GM21737 (cell line): ENCODE measurements at regions not wholly inside any gene's neighbourhood (a gene's known extent, or its start where the extent isn't known, plus 50 kb on each side); places are given as distances from the start of the nearest gene placed in this dataset.

Source experiments
- ATAC-seq: cut with Tn5 transposase; IDR thresholded peaks from one replicate; pipeline ENCODE4 v1.9.1; 2021; ENCODE audit warnings: mild to moderate bottlenecking, moderate library complexity; ENCODE audit not compliant: unreplicated experiment

DNA sequence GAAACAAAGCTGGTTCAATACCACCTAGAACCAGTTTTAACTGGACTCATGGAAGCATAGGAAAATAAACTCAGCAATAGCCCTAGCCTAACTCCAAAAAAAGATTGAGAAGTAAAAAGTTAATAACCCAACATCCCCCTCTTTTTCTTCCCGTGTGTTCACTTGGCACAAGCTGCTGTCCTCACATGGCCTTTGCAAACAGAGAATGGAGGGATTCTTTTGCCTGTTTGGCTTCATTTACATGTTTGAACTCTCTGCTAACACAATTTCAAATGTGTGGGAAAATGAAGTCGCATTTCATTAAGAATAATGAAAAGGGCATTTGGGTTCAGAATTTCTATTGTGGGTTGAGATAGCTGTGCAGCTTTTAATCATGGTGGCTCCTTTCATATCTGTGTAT is 589.2 kb upstream of the LRRTM1 start:
- ATAC-seq = no peak

DNA sequence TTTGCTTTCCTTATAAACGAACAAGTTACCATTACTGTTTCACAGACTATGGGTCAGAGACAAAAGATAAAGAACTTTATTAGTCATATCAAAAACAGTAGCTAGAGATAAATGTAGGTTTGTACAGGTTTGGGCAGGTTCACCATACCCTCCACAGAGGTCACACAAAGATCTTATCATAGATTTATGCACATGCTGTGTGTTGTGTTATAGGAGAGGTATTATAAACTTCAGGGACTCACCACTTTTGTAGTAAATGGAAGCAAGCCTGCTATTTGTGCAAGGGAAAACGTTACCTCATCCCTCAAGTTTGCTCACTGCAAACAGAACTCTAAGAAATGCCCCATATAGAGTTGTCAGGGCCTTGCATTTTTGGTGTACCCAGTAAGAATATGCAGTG is 584.5 kb upstream of the LRRTM1 start:
- no peak for ATAC-seq

DNA sequence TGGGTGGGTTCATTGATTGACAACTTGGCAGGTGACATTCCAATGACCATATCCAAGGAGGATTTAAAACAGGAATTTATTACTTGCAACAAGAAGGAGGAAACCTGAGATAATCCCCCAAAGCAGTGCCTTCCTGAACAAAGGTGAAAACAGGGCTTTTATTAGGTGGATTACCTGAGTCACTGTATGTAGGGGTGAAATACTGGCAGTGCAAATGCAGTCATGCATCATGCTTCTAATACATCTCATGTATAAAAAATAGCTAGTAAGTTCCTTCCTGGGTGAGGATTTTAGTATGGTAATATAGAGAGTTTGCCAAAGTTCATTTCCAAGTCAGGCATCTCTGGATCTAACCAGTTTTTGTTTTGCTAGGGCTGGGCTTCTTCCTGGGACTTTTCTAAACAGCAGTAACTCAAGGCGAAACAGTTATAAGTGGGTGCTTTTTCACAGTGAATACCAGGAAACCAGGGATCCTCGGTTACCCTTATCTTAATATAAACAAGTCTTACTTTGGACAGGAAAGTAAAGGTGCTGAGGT is 583.4 kb upstream of the LRRTM1 start:
- no peak for ATAC-seq

DNA sequence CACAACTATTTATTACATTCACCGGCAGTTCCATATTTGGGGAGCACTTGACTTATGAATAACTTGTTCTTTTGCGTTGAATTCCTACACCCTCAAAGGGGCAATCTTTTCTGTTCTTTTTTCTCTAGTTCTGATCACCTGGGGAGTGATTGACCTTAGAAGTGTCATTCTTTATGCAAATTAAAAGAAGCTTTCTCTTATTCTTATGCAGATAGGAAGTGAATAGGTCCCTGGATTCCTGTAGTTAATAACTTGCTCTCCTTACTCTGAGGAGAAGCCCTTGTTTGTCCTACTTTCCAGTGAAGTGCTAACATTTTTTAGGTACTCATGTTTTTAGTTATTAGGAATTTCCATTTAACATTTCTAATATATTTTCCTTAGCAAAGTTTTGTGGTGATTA is 569.8 kb upstream of the LRRTM1 start:
- ATAC-seq = no peak

DNA sequence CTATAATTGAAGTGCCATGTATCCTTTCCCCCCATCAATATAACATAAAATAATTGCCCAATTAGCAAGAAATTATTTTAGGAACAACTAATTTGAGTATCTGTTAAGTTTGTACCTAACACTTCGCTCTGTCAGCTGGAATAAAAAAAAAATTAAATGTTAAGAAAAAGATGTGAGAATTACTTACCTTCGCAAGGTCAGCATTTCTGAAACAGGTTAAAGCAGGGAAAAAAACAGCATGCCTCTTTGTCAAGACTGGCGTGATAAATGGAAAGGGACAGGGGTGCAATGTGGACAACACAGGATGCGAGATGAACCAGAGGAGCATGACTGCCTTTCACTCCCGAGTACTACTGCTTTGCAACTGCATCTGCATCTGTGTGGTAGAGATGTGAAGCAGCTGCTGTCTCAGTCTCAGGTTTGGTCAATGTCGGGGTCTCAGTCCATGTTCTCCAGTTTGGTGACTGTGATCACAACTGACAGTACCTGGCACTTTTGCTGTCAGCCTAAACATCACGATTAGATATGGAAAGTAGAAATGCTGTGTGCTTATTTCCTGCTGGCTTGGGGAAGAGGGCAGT is 565.4 kb upstream of the LRRTM1 start:
- ATAC-seq = no peak

DNA sequence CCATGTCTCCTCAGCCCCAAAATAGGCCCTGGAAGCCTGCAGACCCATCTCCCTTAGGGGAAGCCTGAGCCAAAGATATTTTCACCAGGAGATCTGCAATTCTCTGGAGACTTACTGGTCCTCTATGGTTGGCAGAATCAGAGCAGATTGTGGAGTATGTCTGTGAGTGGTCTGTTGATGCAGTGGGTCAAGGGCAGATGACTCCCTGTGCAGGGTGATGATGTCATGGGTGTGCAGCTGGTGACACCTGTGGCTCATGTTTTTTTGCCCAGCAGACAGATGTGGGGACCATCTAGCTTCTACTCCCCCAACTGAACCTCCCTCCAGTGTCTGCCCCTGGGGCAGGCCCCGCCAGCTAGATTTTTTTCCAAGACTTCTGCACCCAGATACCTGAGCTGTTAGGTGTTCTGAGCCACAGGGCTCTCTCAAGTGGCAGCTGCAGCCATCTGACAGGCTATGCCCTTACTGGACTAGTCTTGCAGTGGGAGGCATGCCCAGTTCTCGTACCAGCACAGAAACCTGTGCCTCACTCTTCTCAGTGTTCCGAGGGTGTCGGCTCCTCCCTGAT is 558.7 kb upstream of the LRRTM1 start:
- no peak for ATAC-seq

DNA sequence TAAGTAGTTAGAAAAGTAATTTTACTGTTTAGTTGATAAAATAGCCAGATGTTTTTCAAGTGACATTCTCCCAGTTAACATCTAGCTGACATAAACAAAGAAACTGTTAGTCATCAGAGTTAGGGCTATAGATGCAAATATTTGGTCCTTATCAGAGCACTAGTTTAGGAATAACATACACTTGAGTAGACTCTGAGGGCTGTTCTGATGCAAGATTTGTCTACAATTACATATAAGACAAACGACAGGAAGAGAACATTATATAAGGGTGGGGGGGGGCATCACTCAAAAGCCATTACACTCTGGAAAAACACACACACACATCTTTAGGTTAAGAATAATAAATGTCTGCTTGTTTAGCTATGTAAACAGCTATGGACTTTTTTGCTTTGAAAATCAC is 554.4 kb upstream of the LRRTM1 start:
- no peak for ATAC-seq

DNA sequence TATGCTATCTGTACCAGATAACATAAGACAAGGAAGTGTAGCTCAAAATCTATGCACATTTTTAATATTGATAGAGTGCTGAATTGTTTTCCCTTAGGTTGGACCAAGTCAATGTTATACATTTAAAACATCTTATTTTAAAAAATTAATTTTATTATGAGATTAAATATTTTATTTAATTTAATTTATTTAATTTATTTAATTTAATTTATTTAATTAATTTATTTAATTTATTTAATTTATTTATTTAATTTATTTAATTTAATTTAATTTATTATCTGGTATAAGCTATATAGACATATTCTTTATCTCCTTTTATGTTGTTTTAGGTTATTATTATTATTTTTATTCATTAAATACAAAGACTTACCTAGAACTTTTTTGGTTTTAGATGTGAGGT is 551.7 kb upstream of the LRRTM1 start:
- no peak for ATAC-seq

DNA sequence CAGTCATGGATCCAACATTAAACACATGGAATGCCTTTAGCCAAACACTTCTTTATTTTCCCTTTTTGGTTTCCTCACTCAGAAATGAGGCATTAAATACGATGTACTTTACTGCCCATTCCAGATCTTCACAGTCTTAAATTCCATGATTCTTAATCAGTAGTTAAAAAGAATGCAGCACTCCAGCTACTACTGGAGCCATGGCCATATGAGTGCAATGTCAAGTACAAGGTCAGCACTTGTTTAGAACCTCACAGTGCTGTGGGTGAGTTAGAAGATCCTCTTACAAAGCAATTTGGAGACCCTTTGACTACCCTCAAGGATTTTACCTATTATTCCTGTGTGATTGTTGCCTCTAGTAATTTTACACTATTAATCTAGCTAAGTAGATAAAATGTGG is 550.3 kb upstream of the LRRTM1 start:
- no peak for ATAC-seq

DNA sequence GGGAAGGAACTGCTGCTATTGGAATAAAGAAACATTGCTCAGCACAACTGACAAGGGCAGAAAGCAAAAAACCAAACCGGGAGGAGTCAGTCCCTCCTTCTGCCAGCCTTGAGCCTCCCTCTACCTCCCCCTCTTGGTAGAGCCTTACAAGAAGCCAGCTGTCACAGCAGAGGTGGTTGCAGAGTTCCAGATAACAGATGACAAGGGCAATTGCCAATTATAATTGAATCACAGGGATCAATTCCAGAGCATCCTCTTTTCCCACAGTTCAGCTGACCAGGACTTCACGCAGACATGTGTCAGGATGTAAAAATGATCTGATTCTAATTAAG is 548.2 kb upstream of the LRRTM1 start:
- ATAC-seq = no peak

DNA sequence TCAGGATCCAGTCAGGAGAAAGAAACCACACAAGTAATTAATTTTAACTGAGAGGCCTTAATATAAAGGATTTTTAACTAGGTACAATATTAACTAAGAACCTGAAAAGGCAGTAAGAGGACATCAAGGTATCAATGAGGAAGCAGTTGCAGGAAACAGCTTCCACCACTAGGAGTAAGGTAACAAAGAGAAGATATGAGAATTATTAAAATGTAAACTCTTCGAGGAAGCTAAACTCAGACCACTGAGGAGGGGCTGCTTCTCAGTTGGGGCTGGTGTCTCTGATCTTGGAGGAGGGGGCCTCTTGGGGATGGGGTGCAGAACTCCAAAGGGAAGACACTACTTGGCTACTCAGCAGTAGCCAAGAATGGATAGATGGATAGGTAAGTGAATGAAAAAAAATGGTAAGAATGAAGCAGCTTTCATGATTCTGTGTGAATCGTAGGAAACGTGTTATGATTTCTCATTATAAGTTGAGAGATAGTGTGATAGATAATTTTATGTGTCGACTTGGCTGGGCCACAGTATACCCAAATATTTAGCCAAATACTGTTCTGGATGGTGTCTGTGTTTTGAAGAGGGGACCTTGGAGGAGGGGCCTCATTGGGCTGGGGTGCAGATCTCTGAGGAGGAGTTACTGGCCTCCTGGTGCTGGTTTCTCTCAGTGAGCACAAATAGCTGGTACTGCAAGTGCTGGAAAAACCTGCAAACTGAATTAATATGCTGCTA is 547.7 kb upstream of the LRRTM1 start:
- ATAC-seq = no peak

DNA sequence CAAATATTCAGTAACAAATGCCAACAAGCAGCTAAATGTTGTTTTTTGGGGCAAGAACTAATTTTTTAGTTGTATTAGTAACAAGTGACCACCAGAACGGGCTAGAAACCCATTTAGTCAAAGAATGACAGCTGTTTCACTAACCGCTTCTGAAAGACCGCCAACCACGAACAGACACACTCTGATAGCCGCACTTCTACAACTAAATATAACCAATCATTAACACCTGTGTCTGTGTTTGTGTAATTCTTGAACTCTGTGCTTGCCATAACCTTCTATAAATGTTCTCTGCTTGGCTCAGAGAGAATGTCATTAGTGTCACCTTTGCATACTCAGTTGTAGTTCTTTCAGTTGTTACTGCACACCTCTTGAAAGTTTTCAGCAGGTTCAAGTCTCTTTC is 526.3 kb upstream of the LRRTM1 start:
- ATAC-seq = no peak

DNA sequence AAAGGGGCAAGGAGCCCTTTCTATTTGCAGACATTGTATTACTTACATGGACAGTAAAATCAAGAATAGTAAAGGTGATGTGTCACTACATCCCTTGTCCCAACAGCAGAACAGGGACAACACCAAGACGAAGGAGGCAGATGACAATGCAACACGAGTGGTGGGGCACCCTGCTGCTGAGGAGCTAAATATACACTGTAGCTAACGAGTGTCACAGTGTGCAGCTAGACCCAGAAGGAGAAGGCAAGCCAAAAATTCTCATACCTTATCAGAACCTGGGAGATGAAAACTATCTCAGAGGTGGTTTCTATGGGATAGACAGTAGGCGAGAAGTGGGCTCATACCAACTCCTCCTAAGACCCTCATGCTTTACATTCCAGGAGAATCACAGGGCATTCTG is 518.4 kb upstream of the LRRTM1 start:
- ATAC-seq = no peak

DNA sequence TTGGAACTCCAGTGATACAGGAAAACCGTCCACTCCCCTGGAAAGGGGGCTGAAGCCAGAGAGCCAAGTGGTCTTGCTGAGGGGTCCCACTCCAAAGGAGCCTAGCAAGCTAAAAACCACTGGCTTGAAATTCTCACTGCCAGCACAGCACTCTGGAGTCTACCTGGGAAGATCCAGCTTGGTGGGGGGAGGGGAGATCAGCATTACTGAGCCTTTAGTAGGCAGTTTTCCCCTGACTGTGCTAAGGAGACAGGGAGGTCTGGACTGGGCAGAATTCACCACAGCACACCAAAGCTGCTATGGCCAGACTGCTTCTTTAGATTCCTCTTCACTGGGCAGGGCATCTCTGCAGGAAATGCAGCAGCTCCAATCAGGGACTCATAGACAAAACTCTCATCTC is 510.7 kb upstream of the LRRTM1 start:
- ATAC-seq = no peak

DNA sequence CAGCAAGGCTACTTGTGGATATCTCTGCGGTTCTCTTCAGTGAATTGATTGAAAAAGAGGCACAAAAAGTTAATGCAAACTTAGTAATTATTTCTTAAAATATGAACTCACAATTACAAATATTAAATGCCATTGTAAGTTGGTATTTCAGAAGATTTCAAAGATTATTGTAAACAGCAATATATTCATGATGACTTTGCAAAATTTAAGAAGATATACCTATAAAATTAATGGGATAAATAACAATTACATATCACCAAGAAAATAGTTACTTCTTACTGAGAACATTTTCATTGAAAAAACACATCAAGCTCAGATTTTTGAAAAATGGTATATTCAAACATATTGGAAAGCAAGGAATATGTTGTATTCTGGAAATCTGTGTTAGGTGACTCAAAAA is 482.0 kb upstream of the LRRTM1 start:
- no peak for ATAC-seq

DNA sequence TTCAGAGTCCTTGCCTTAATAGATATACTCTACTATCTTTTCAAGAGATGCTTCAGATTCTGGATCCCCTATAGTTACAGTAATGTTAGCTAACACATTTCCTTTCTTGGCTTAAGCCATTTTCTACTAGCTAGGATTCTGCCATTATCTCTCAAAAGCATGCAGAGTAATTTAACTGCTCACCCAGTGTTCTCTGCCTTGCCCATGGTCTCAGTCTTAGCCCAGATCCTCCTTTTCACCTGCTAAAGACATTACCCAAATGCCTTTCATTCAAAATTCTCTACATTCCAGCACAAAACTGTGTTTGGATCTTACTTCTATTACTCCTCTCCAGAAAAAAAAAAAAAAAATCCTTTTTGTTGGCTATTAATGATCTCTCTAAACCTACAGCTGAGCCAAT is 474.2 kb upstream of the LRRTM1 start:
- ATAC-seq = no peak

DNA sequence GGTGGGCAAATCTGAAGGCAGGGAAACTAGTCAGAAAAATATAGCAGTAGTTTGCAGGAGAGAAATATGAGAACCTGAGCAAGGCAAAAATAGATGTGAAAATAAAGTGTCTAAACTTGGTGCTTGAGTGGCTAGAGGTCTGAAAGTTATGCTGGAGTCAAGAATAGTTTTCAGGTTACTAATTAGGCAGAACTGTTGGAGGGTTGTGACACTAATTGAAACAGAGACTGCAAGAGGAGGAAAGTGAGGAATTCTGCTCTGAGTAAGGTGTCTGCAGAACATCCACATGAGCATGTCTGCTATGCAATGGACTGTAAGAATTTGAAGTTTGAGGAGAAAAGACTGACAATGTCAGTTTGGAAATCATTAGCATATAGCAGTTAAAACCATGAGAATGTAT is 444.0 kb upstream of the LRRTM1 start:
- ATAC-seq = no peak

DNA sequence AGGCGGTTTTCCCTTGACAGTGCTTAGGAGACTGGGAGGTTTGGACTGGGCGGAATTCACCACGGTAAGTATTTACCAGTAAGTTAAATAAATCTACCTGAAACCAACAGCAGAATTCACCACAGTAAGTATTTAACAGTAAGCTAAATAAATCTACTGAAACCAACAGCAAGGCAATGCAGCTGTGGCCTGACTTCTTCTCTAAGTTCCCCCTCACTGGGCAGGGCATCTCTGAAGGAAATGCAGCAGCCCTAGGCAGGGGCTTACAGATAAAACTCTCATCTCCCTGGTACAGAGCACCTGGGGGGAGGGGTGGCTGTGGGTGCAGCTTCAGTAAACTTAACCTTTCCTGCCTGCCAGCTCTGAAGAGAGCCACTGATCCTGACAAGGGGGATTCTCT is 432.5 kb upstream of the LRRTM1 start:
- no peak for ATAC-seq

DNA sequence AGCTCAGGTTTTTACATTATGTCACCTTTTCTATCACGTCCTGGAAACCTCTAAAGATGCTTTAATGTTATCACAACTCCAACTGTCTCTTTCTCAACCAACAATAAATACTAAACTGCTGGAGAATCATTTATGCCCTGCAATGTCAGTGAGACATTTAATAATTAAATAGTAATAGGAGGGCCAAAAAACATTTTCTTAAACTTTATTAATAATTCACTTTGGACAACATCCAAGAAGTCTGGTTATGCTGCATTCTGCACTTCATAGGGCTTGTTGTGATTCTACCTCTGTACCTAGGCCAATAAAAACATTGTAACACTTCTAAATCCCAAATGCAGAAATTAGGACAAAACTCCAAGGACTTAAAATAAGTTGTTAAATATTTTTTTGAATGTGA is 420.4 kb upstream of the LRRTM1 start:
- ATAC-seq = no peak

DNA sequence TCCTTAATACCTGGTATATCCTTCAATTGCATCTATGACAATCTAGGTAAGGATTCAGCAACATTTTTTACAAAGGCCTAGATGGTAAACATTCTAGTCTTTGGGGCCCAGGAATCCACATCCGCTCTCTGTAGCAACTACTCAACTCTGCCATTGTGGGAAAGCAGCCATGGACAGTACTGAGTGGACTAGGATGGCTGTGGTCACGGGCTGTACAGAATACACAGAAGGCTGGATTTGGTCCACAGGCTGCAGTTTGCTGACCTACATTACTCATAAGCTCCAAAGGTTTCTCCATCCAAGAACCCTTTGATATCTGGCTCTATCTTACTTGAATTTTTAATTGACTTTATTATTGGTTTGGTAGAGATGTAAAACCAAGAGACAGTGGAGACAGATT is 418.3 kb upstream of the LRRTM1 start:
- no peak for ATAC-seq

DNA sequence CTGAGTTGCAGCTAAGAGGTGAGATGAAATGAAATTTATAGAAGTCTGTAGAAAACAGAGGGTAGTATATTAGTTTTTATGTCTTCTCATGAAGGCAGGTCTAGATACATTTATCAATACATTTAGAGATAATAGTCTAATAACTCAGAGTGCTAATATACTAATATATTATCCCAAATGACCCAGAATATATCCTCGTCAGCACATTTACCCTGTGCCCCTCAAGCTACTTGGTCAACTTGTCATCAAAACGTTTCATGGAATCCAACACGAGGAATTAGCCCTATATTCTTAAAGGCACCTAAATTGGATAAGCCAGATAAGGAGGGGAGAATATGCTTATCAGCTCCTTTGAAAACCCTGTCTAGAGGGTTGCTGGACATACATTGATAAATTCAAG is 415.1 kb upstream of the LRRTM1 start:
- ATAC-seq = no peak

DNA sequence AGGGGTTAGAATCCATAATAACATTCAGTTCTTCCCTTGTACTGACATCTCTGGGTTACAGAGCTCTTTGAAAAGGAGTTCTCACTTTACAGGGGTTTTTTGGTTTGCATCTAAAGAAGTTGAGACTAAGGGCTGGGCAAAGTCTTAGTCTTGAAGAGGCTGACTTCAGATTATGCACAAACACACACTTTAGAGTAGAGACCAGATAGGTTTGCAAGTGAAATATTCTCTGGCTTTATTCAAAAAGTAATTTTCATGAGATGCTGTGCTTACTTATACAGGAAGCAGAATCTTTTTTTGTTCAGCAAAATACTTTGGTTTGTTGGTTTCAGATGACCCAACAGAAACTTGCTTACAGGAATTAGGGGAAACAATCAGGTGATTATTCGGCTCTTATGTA is 410.9 kb upstream of the LRRTM1 start:
- ATAC-seq = no peak

DNA sequence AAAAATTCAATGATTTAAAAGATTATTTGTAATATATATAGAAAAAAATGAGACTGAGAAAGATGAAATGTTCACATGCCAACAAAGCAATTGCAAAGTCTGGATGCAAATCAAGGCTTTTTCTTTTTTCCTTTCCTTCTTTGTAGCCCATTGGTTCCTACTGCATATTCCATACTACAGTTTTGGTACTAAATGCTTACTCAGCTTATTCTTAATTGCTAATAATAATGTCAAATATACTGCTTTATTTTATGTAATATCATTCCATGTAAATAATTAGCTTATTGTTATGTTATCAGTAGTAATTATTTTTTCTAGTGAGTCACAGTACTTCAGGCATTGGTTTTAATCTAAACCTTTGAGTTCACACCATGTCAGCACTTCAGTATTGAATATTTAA is 407.4 kb upstream of the LRRTM1 start:
- no peak for ATAC-seq
